Hematopoietic multipotent progenitor cell treated with erythropoietin and hydrocortisone succinate and interleukin-3 and kit ligand, for 6 days (in vitro differentiated cells): ENCODE measurements at regions not wholly inside any gene's neighbourhood (a gene's known extent, or its start where the extent isn't known, plus 50 kb on each side); places are given as distances from the start of the nearest gene placed in this dataset.
"Not testable (repeated sequence)": the region's sequence is repeated elsewhere in the genome, so short reads cannot be mapped to it uniquely, and the experiment has no call there.

Source experiments
- DNase-seq: peaks from one replicate; pipeline ENCODE4 v3.0.0-alpha.2; 2015

- DNase-seq: no peak
These were observed 58.4 kb upstream of the WAPL start for GRCh38 chr10:86579883-86580520.

GRCh38 chr10:86580521-86580891 is 58.9 kb upstream of the WAPL start:
- no peak for DNase-seq

GRCh38 chr10:86583983-86584382 is 62.4 kb upstream of the WAPL start:
- peak; percentile 41 for DNase-seq

GRCh38 chr10:86585037-86585929 is 63.7 kb upstream of the WAPL start:
- DNase-seq: peak; percentile 85

- DNase-seq: no peak
These were observed 64.9 kb upstream of the WAPL start for GRCh38 chr10:86586516-86586915.

- not testable (repeated sequence) for DNase-seq
These were observed 65.6 kb upstream of the OPN4 start for GRCh38 chr10:86588781-86589180.

- no peak for DNase-seq
These were observed 62.9 kb upstream of the OPN4 start for GRCh38 chr10:86591436-86591835.

GRCh38 chr10:86592413-86592812 is 61.9 kb upstream of the OPN4 start:
- DNase-seq: no peak

GRCh38 chr10:86594535-86594934 is 59.8 kb upstream of the OPN4 start:
- no peak for DNase-seq

GRCh38 chr10:86595496-86595895 is 58.9 kb upstream of the OPN4 start:
- DNase-seq: no peak

- DNase-seq: no peak
These were observed 58.1 kb upstream of the OPN4 start for GRCh38 chr10:86596266-86596665.

- no peak for DNase-seq
These were observed 57.0 kb upstream of the OPN4 start for GRCh38 chr10:86597306-86597705.

- no peak for DNase-seq
These were observed 56.2 kb upstream of the OPN4 start for GRCh38 chr10:86598151-86598550.

- DNase-seq: no peak
These were observed 55.3 kb upstream of the OPN4 start for GRCh38 chr10:86599041-86599440.

- DNase-seq: peak; percentile 26
These were observed 54.6 kb upstream of the OPN4 start for GRCh38 chr10:86599729-86600128.

- DNase-seq: no peak
These were observed 54.1 kb upstream of the OPN4 start for GRCh38 chr10:86600296-86600695.

- no peak for DNase-seq
These were observed 52.3 kb upstream of the OPN4 start for GRCh38 chr10:86601956-86602602.

GRCh38 chr10:86603256-86603655 is 51.1 kb upstream of the OPN4 start:
- no peak for DNase-seq
